ENCODE measurements at regions not wholly inside any gene's neighbourhood (a gene's known extent, or its start where the extent isn't known, plus 50 kb on each side); places are given as distances from the start of the nearest gene placed in this dataset.
"Not testable (repeated sequence)": the region's sequence is repeated elsewhere in the genome, so short reads cannot be mapped to it uniquely, and the experiment has no call there.

- intact Hi-C loops (cut with DNase I), result no loop called here
- no peak for TF ChIP-seq CTCF (IDR thresholded peaks at IDR 0.05)
- no peaks in the 10 kb centered on the region for H3K4me1 ChIP-seq
- no peaks in the 10 kb centered on the region for H3K27me3 ChIP-seq
- H3K4me3 ChIP-seq, result no peak overlapping the region
- peaks cover 0 to 6% (median 0%) of the 10 kb centered on the region in 11 donors for H3K9me3 ChIP-seq
- H3K36me3 ChIP-seq, result no peaks in the 10 kb centered on the region
- no peak overlapping the region for H3K27ac ChIP-seq
- WGBS, 2 donors, result 83 to 90% methylated on average over 1 of the region's 1 CpG
- no peak for DNase-seq
- peak in 1 of 8 donors; percentile 51 for ATAC-seq
These were observed 190.3 kb upstream of the NMUR2 start for GRCh38 chr5:152595405-152595804.

- Histone ChIP-seq H3K9me3 (no peaks in the 10 kb centered on the region), H3K4me3 (no peak overlapping the region), H3K27me3 (no peaks in the 10 kb centered on the region), H3K4me1 (no peaks in the 10 kb centered on the region), H3K36me3 (no peaks in the 10 kb centered on the region), H3K27ac (no peak overlapping the region)
- TF ChIP-seq CTCF (IDR thresholded peaks at IDR 0.05), result no peak
- no peak for ATAC-seq
- 69 to 73% methylated on average over 1 of the region's 1 CpG for WGBS, 2 donors
- no peak for DNase-seq
- intact Hi-C loops (cut with DNase I), result no loop called here
These were observed 194.0 kb upstream of the NMUR2 start for GRCh38 chr5:152599096-152599495.

- WGBS, 2 donors, result 53 to 57% methylated on average over 2 of the region's 2 CpGs
- DNase-seq, result no peak
These were observed 197.0 kb upstream of the NMUR2 start for GRCh38 chr5:152601806-152602732.

GRCh38 chr5:152606050-152606449 lies 201.0 kb upstream of the NMUR2 start:
- H3K4me1 ChIP-seq; DNase-seq; H3K27me3 ChIP-seq; H3K9me3 ChIP-seq; intact Hi-C loops (cut with DNase I); H3K4me3 ChIP-seq; H3K36me3 ChIP-seq: not testable (repeated sequence)
- WGBS, 2 donors, result 73 to 75% methylated on average over 4 of the region's 4 CpGs
- peak in 3 of 8 donors; percentile 9 to 72 (median 60) for ATAC-seq
- peak overlapping the region in 1 of 10 donors; percentile 26 for H3K27ac ChIP-seq

More at GRCh38 chr5:152601806-152602732, 197.0 kb upstream of the NMUR2 start:
- TF ChIP-seq CTCF (IDR thresholded peaks at IDR 0.05), result no peak
- Histone ChIP-seq H3K4me3 (no peak overlapping the region), H3K36me3 (no peaks in the 10 kb centered on the region), H3K27me3 (no peaks in the 10 kb centered on the region), H3K9me3 (peaks cover 0 to 4% (median 0%) of the 10 kb centered on the region in 11 donors), H3K4me1 (no peaks in the 10 kb centered on the region), H3K27ac (no peak overlapping the region)
- intact Hi-C loops (cut with DNase I), result no loop called here
- ATAC-seq, result no peak

All from heart right ventricle (tissue), 16 donors.